ENCODE measurements at regions not wholly inside any gene's neighbourhood (a gene's known extent, or its start where the extent isn't known, plus 50 kb on each side); places are given as distances from the start of the nearest gene placed in this dataset.

- DNase-seq (ENCODE audit: low read depth in 4 of 4, low spot score in 2 of 4) = no peak
Observed at GRCh38 chr2:78011251-78011650, 489.1 kb upstream of the LRRTM4 start.

GRCh38 chr2:78020491-78020890 lies 498.3 kb upstream of the LRRTM4 start:
- no peak for DNase-seq (ENCODE audit: low read depth in 4 of 4, low spot score in 2 of 4)

- no peak for DNase-seq (ENCODE audit: low read depth in 4 of 4, low spot score in 2 of 4)
Observed at GRCh38 chr2:78023356-78023755, 501.2 kb upstream of the LRRTM4 start.

GRCh38 chr2:78024996-78025395 lies 502.8 kb upstream of the LRRTM4 start:
- DNase-seq (ENCODE audit: low read depth in 4 of 4, low spot score in 2 of 4) = no peak

GRCh38 chr2:78029392-78029995 lies 507.3 kb upstream of the LRRTM4 start:
- no peak for DNase-seq (ENCODE audit: low read depth in 4 of 4, low spot score in 2 of 4)

- DNase-seq (ENCODE audit: low read depth in 4 of 4, low spot score in 2 of 4) = no peak
Observed at GRCh38 chr2:78034706-78035105, 512.5 kb upstream of the LRRTM4 start.

- no peak for DNase-seq (ENCODE audit: low read depth in 4 of 4, low spot score in 2 of 4)
Observed at GRCh38 chr2:78035804-78036203, 513.6 kb upstream of the LRRTM4 start.

GRCh38 chr2:78051480-78051879 lies 529.3 kb upstream of the LRRTM4 start:
- DNase-seq (ENCODE audit: low read depth in 4 of 4, low spot score in 2 of 4) = no peak

- DNase-seq (ENCODE audit: low read depth in 4 of 4, low spot score in 2 of 4) = no peak
Observed at GRCh38 chr2:78056976-78057375, 534.8 kb upstream of the LRRTM4 start.

GRCh38 chr2:78061301-78061700 lies 539.1 kb upstream of the LRRTM4 start:
- no peak for DNase-seq (ENCODE audit: low read depth in 4 of 4, low spot score in 2 of 4)

- DNase-seq (ENCODE audit: low read depth in 4 of 4, low spot score in 2 of 4) = no peak
Observed at GRCh38 chr2:78061732-78062131, 539.6 kb upstream of the LRRTM4 start.

GRCh38 chr2:78063246-78064020 lies 541.3 kb upstream of the LRRTM4 start:
- DNase-seq (ENCODE audit: low read depth in 4 of 4, low spot score in 2 of 4) = no peak

GRCh38 chr2:78065366-78065765 lies 543.2 kb upstream of the LRRTM4 start:
- DNase-seq (ENCODE audit: low read depth in 4 of 4, low spot score in 2 of 4) = no peak

GRCh38 chr2:78068808-78069207 lies 546.6 kb upstream of the LRRTM4 start:
- DNase-seq (ENCODE audit: low read depth in 4 of 4, low spot score in 2 of 4) = no peak

- DNase-seq (ENCODE audit: low read depth in 4 of 4, low spot score in 2 of 4) = no peak
Observed at GRCh38 chr2:78070693-78071092, 548.5 kb upstream of the LRRTM4 start.

GRCh38 chr2:78077633-78078032 lies 555.5 kb upstream of the LRRTM4 start:
- no peak for DNase-seq (ENCODE audit: low read depth in 4 of 4, low spot score in 2 of 4)

- no peak for DNase-seq (ENCODE audit: low read depth in 4 of 4, low spot score in 2 of 4)
Observed at GRCh38 chr2:78082555-78082954, 560.4 kb upstream of the LRRTM4 start.

- DNase-seq (ENCODE audit: low read depth in 4 of 4, low spot score in 2 of 4) = no peak
Observed at GRCh38 chr2:78093436-78093835, 571.3 kb upstream of the LRRTM4 start.

GRCh38 chr2:78109272-78109671 lies 587.1 kb upstream of the LRRTM4 start:
- DNase-seq (ENCODE audit: low read depth in 4 of 4, low spot score in 2 of 4) = no peak

- DNase-seq (ENCODE audit: low read depth in 4 of 4, low spot score in 2 of 4) = no peak
Observed at GRCh38 chr2:78115291-78115690, 593.1 kb upstream of the LRRTM4 start.

- DNase-seq (ENCODE audit: low read depth in 4 of 4, low spot score in 2 of 4) = no peak
Observed at GRCh38 chr2:78118037-78118436, 595.9 kb upstream of the LRRTM4 start.

GRCh38 chr2:78120275-78120674 lies 598.1 kb upstream of the LRRTM4 start:
- no peak for DNase-seq (ENCODE audit: low read depth in 4 of 4, low spot score in 2 of 4)
